Left lung (tissue), 4 donors: ENCODE measurements at regions not wholly inside any gene's neighbourhood (a gene's known extent, or its start where the extent isn't known, plus 50 kb on each side); places are given as distances from the start of the nearest gene placed in this dataset.

Experiments used
- ATAC-seq: fragments of 200-7000 bp; cut with Tn5 transposase; one replicate; pipeline ENCODE4 v1.9.1; 2020; ENCODE audit warnings: moderate library complexity
- DNase-seq, 4 donors: peaks; one replicate each; pipeline ENCODE4 v3.0.0-alpha.2; 2013 to 2020
- H3K27ac ChIP-seq, 2 donors: fragments of 200-600 bp; sonication (generic) in 1 of 2; one replicate each; pipeline versions ENCODE4 v1.5.0 to v1.8.0; 2020 to 2021
- H3K27me3 ChIP-seq, 2 donors: fragments of 200-600 bp; sonication (generic) in 1 of 2; one replicate each; pipeline versions ENCODE4 v1.5.0 to v1.8.0; 2020 to 2021
- H3K36me3 ChIP-seq, 2 donors: fragments of 200-600 bp; sonication (generic) in 1 of 2; one replicate each; pipeline versions ENCODE4 v1.5.0 to v1.8.0; 2020 to 2021
- H3K4me1 ChIP-seq, 2 donors: fragments of 200-600 bp; one replicate each; pipeline ENCODE4 v1.8.0; 2021
- H3K4me3 ChIP-seq, 2 donors: fragments of 200-600 bp; sonication (generic) in 1 of 2; one replicate each; pipeline versions ENCODE4 v1.5.0 to v1.8.0; 2020 to 2021; ENCODE audit warnings: mild to moderate bottlenecking in 1 of 2
- H3K9me3 ChIP-seq, 2 donors: fragments of 200-600 bp; sonication (generic) in 1 of 2; one replicate each; pipeline versions ENCODE4 v1.5.0 to v1.8.0; 2020 to 2021
- intact Hi-C, 2 donors: fragments of 100-400 bp; cut with DNase I; formaldehyde crosslinking; loops; one replicate each; pipeline versions ENCODE4 v1.11.2 to v1.14.2; 2022
- TF ChIP-seq, protein P1 (sequence below), 2 donors: fragments of 200-600 bp; sonication (generic) in 1 of 2; IDR thresholded peaks; one replicate each; pipeline versions ENCODE4 v1.5.0 to v1.8.0; 2021; ENCODE audit warnings: antibody characterized with exemption in 2 of 2
- donor health status: DM: no; HTN: yes; CAD: no.
- donor health status: DM: no; HTN: no; CAD: no.

DNA sequence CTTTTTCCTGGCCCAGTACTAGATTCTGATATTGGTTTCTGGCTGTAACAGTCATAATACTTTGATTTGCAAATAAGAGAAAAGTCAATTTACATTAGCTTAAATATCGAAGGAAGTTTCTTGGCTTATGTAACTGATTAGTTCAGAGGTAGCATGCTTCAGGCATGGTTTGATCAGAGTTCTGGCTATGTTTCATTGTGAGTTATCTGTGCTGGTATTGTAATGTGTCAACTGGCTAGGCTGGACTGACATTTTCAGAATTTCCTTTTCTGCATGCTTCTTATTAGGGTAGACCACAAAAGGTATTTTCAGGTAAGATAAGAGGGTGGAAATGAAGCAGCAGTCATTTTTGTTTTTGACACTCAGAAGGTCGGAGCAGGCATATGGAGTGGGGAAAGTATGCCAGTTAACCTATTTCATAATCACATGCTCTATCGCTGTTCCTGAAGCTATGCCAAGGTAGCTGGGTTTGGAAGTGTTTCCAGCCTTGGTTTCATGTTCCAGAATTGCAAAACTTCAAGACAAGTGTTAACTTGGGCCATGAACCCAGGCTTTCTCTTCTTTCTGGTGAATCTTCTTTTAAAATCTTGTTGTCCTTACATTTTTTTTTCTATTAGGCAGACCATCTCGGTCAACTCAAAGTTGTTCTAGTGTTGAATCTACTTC lies 244.9 kb downstream of the DHX35 start:
- no peaks in the 10 kb centered on the region for H3K36me3 ChIP-seq
- DNase-seq (no peak), ATAC-seq (peak; percentile 81)
- H3K4me1 ChIP-seq = peaks cover 0 to 3% of the 10 kb centered on the region in 2 donors
- H3K27me3 ChIP-seq = no peaks in the 10 kb centered on the region
- TF ChIP-seq, protein P1, sequence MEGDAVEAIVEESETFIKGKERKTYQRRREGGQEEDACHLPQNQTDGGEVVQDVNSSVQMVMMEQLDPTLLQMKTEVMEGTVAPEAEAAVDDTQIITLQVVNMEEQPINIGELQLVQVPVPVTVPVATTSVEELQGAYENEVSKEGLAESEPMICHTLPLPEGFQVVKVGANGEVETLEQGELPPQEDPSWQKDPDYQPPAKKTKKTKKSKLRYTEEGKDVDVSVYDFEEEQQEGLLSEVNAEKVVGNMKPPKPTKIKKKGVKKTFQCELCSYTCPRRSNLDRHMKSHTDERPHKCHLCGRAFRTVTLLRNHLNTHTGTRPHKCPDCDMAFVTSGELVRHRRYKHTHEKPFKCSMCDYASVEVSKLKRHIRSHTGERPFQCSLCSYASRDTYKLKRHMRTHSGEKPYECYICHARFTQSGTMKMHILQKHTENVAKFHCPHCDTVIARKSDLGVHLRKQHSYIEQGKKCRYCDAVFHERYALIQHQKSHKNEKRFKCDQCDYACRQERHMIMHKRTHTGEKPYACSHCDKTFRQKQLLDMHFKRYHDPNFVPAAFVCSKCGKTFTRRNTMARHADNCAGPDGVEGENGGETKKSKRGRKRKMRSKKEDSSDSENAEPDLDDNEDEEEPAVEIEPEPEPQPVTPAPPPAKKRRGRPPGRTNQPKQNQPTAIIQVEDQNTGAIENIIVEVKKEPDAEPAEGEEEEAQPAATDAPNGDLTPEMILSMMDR (IDR thresholded peaks at IDR 0.05) = no peak
- no peak overlapping the region for H3K4me3 ChIP-seq
- H3K9me3 ChIP-seq = peaks cover 0 to 4% of the 10 kb centered on the region in 2 donors
- intact Hi-C loops = no loop called here
- no peak overlapping the region for H3K27ac ChIP-seq

DNA sequence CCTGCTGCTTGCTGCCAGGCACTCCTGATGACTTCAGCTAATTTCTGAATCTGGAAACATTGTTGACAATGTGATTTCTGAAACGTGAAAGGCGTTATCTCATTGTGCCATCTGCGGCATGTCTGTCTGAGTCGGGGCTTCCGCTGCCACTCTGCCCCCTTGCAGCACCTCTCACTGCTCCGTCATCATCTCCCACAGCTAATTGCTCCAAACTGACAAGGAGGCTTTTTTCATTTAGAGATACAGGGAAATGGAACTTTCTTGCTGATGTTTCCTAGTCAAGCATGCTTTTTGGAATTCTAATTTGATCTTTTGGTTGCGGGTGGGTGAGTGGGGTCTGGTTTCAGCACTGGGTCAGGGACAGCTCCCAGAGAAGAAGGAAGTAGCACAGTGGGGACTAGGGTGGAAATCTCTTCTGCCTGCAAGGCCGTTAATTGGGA lies 233.5 kb downstream of the DHX35 start:
- intact Hi-C loops = no loop called here
- H3K27ac ChIP-seq = no peak overlapping the region
- H3K36me3 ChIP-seq = no peaks in the 10 kb centered on the region
- H3K4me1 ChIP-seq = no peaks in the 10 kb centered on the region
- H3K27me3 ChIP-seq = peaks cover 0 to 7% of the 10 kb centered on the region in 2 donors
- ATAC-seq (no peak), DNase-seq (peak in 2 of 4 donors; percentile 3 to 17)
- no peaks in the 10 kb centered on the region for H3K9me3 ChIP-seq
- no peak overlapping the region for H3K4me3 ChIP-seq
- TF ChIP-seq, protein P1 (IDR thresholded peaks at IDR 0.05) = no peak

DNA sequence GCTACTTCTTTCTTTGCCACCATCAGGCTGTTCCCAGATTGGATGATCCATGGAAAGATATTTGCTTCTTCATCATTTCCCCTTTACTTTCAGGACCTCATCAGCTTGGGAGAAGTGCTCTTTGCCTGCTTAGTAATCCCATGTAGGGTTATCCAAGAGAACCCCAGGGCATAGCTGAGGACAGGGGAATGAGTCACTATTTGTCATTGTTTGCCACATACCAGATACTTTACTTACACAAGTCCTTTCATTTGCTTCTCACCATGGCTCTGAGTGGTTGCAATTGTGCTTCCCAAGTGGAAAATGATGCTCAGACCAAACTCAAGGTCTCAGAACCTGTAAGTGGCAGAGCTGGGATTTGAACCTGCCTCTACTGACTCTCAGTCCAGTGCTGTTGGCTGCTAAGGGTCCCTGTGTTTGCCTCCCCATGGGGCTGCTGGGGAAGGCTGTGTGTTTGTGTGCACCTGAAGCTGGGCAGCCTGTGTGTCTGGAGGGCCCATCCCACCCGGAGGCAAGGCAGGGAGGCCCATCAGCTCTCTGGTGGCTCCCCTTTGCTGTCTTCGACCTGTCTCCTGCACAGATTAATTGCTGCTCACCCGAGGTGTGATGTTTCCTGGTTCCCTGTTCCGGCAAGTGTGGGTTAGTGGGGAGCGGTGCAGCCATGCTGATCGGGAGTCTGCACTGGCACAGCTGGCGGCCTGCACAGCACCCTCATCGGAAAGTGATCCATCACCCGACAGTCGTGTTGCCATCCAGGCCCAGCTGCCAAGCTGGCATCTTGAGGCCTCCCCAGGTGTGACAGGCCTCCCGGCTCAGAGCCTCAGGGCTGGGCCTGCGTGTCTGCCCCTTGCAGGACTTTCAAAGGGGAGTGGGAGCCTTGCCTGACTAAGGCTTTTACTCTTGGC lies 228.8 kb downstream of the DHX35 start:
- DNase-seq (peak in 1 of 4 donors; percentile 59), ATAC-seq (peak; percentile 54)
- Histone ChIP-seq H3K4me1 (no peaks in the 10 kb centered on the region), H3K4me3 (no peak overlapping the region), H3K27me3 (peaks cover 0 to 7% of the 10 kb centered on the region in 2 donors), H3K9me3 (peaks cover 0 to 2% of the 10 kb centered on the region in 2 donors), H3K36me3 (no peaks in the 10 kb centered on the region), H3K27ac (no peak overlapping the region)
- intact Hi-C loops = no loop called here
- TF ChIP-seq, protein P1 (IDR thresholded peaks at IDR 0.05) = no peak

DNA sequence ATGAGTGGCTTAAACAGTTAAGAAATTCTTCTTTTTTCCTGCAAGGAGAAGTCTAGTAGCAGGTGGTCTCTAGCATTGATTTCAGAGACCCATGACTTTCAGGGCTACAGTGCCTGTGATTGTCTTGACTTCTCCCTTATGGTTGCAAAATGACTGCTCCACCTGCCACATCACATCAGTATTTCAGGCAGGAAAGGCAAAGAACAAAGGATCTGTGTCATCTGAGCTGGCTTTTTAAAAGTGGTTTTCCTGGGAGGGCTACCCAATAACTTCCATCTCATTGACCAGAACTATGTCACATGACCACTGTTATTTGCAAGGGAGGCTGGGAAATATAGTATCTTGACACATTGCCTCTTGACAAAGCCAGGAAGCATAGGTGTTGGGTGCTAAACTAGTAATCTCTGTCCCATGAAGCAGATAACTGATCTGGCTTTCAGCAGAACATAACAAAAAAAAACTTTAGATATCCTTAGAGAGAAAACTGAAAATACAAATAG lies 226.2 kb downstream of the DHX35 start:
- ATAC-seq (no peak), DNase-seq (no peak)
- Histone ChIP-seq H3K4me1 (no peaks in the 10 kb centered on the region), H3K27ac (no peak overlapping the region), H3K9me3 (peaks cover 0 to 21% of the 10 kb centered on the region in 2 donors), H3K4me3 (no peak overlapping the region), H3K36me3 (no peaks in the 10 kb centered on the region), H3K27me3 (no peaks in the 10 kb centered on the region)
- TF ChIP-seq, protein P1 (IDR thresholded peaks at IDR 0.05) = no peak
- intact Hi-C loops = no loop called here

DNA sequence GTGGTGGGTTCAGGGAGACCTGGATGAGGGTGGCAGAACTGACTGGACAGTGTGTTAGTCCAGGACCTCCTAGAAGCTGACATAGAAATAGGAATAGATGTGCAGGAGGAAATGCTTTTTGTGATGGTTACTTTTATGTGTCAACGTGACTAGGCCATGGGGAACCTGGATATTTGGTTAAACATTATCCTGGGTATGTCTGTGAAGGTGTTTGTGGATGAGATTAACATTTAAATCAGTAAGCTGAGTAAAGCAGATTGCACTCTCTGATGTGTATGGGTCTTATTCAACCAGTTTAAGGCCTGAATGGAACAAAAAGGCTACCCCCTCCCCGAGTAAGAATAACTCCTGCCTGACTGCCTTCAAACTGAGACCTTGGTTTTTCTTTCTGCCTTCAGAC lies 219.3 kb downstream of the DHX35 start:
- H3K4me3 ChIP-seq = no peak overlapping the region
- H3K36me3 ChIP-seq = no peaks in the 10 kb centered on the region
- H3K4me1 ChIP-seq = no peaks in the 10 kb centered on the region
- ATAC-seq (no peak), DNase-seq (no peak)
- TF ChIP-seq, protein P1 (IDR thresholded peaks at IDR 0.05) = no peak
- intact Hi-C loops = no loop called here
- no peaks in the 10 kb centered on the region for H3K27me3 ChIP-seq
- no peak overlapping the region for H3K27ac ChIP-seq
- peaks cover 0 to 21% of the 10 kb centered on the region in 2 donors for H3K9me3 ChIP-seq
